GM19395 (cell line): ENCODE measurements at regions not wholly inside any gene's neighbourhood (a gene's known extent, or its start where the extent isn't known, plus 50 kb on each side); places are given as distances from the start of the nearest gene placed in this dataset.

Experiments used
- ATAC-seq: cut with Tn5 transposase; IDR thresholded peaks from one replicate; pipeline ENCODE4 v1.9.1; 2021; ENCODE audit warnings: mild to moderate bottlenecking, moderate library complexity; ENCODE audit not compliant: unreplicated experiment

DNA sequence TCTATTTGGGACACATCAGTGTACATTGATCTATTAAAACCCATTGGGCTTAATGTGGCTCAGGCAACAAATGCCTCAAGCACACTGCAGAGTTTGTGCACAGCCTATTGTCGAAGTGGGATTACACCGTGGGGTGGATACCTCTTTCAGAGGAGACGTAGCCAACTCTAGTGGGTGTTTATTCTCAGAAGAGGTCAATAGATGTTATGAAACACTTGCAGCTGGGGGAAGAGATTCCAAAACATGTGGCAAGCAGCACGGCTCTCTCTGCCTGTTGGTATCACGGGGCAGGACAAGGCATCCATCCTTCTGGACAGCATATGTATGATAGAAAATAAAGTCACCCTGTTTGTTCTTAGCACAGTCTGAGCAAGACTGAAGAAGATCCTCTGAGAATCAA, 121.4 kb upstream of the COPS8 start:
- ATAC-seq: no peak

DNA sequence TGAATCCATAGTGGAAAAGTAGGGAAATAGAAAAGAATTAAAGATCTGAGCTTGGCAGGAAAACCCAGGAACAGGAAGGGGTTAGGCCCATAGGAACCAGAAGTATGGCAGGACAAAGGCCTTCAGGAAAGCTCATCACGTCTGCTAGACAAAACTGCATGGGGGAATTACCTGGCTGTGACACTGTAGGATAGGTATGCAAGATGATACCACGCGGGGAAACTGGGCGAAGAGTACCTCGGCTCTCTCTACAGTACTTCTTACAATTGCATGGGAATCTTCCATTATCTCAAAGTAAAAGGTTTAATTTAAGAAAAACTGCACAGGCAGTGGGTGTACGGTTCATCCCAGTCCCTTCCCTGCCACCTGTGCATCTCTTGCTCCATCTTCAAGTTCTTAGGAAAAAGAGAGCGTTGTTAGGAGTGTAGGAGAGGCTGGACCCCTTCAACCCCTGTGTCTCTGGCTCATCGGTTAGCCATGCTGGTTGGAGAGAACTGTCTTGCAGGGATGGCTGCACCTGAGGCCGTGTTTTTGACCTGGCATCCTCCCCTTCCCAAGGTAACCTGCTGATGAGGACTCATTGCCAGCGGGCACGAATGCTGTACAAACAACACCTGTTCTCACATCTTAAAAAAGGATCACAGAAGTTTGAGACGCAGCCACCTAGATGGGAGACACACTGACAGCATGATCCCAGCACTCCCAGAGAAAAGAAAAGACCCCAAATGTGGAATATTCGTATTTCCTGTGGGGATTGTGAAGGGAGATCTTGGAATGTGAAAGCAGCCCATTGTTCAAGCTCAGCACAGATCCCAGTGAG, 120.5 kb upstream of the COPS8 start:
- ATAC-seq: no peak

DNA sequence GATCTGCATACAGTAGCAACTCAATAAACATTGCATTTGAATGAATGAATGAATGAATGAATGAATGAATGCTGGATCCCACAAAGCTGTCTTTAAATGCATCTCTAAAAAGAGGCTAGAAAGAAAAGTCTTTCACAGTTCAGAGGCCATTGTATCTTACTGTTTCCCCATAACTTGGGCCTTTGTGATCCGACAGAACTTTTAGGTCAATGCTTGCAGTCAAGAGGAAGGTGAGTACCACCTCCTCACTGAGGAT, 119.9 kb upstream of the COPS8 start:
- no peak for ATAC-seq

DNA sequence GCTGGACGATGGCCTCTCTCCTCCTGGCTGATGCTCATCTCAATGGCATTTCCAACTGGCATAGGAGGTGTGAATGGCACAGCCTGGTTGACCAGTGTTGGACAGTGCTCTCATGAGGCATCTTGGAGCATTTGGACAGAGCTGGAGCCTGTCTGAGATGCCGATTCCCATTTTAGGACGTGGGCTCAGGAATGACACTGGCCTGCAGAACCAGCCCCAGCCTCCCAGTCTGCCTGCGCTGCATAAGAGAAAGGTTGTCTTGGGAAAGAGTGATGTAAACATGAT, 118.2 kb upstream of the COPS8 start:
- no peak for ATAC-seq

DNA sequence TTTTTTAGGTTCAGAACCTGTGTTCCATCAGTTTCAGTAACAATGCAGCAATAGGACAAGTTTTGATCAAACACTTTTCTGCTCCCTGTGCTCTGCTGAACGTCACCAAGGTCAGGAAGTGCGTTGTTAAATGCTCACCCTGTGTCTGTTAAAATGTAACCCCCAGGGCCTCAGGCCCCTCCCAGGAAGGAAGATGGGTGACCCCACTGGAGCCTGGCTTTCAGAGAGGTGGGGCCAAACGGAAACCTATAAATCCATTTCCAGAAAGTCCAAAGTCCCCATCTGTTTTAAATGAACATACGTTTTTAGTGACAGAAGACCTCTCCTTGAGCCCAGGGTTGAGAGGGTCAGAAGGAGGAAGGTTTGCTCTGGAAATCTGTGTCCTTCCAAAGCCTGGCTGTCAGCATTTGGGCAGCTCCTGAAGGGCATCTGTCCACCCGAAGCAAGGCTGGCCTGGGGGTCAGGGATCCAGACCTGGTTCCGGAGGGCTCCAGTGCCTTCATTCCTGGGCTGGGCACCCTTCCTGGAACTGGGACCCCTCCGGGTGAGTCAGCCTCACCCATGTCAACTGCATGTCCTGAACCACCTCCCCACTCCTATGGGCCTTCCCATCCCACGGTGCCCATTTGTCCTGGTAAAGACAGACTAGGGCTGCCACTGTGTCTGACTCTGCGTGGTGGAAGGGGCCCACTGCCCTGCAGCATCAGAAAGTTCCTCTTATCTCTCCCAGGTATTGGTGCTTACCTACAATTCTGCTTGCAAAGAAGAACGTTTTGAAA, 117.4 kb upstream of the COPS8 start:
- peak; percentile 69 for ATAC-seq

DNA sequence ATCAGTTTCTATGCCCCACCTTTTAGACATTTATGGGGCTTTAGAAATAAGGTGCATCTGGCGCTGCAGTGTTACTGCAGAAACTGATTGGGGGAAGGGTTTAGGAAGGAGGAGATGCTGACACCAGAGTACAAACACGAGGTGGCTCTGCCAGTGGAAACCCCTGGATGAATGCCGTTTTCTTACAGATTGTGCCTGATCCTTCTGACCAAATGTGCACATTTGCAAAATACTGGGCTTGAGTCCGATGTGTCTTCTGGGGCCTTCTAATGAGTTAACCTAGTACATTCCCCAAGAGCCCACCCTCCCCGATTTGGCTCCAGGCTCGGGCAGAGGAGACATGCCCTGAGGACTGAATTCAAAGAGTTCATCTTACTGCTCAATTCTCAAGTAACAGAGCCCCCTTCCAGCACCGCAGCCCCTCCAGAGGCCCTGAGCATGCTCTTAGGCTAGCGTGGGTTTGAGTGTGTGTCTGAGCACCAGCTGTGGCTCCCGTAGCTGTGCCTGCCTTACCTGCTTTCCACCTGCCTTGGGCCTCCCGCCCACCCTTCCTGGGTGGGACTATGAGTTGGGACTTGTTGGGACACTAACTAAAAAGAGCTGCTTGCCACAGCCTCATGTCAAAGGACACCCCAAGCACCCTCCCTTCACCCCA, 116.7 kb upstream of the COPS8 start:
- ATAC-seq: no peak

DNA sequence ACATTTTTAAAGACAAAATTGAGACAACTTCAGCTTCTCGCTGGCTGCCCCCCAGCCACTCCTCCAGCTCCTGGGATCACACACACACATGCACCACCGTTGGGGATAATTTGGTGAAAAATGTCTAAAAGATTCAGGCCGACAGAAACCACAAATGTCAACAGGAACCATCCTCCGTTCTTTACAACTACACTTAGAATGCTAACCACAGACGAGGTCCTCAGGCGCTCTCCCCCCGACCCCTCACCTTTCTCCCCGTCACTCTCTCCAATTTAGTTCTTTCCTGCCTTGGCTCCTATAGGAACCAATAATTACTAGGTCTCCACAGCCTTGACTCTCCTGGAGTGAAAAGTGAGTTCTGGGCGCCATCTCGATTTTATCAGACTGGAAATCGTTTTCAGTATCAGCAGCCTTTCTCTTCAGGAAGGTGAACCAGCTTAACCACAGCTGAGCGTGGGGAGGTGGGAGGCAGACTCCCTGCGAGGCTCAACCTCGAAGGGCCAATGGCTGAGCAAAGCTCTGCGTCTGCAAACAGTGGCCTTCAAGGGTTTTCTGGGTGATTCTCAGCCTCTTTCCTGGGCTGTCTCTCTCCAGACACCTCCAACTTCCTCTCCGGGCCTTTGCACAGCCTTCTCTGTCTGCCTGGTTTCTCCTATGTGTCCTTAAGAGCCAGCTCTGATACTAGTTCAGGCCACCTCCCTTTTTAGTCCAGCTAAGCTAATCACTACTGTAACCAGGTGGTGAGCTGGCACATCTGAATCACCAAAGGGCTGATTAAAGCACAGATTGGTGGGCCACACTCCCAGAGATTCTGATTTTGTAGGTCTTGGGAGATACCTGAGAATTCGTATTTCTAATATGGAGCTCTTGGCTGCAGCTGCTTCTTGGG, 115.7 kb upstream of the COPS8 start:
- ATAC-seq: no peak

DNA sequence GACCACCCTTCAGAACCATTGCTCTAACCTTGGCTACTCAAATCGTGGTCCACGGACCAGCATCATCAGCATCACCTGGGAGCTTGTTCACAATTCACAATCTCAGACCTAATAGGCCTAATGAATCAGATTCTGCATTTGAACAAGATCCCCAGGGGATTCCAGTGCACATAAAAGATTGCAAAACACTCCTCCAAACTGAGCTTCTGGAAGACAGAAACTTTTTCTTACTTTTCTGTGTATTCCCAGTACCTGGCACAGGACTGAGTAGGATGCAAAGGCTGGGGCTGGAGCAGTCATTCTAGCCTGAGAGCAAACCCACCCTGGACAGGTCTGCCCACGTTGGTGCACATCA, 115.1 kb upstream of the COPS8 start:
- no peak for ATAC-seq

DNA sequence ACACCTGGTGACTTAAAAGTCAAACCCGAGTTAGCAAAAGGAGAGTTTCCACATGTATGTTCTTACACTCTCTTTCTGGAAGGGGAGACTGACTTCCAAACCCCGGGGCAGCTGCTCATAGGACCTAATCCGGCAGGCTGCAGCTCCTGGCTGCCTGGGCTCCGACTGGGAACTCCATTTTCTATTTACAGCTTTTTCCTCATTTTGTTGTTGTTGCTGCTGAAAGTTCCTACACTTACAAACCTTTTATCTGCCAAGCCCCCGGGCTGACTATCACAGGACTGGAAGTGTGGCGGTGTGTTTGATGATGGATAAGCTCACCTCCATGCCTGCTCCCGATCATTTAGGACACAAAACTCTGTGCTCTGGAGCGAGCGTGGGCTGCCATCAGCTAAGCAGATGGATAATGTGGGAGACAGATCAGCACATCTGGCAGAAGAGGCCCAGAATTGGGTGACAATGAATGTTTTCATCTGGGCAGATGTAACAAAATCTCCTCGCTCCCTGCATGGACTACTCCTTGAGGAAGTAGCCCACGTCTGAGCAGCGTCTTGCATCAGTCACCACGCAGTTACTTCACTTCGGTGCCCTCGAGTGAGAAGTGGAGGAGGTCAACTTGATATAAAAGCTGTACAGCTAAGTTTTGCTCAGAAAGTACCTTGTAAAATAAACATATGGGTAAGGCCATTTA, 114.4 kb upstream of the COPS8 start:
- no peak for ATAC-seq

DNA sequence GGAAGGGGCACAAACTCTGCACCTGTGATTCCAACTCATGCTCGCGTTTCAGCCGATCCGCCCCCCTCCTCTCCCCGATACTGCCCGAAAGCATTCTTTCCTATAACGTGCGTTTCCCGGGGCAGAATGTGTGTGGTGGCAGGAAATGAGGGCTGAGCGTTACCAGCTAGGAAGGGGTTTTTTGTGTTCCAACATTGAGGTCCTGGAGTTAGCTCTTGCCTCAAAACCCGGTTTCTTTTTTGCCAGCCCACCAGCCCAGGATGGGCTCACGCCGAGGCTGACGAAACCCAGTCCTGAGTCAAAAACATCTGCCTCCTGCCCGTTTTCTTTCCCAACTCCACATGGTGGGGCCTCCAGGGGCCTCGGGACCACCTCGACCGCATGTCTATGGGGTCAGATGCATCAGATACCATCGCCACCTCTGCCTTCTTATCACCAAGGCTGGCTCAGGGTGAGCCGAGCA, 113.7 kb upstream of the COPS8 start:
- no peak for ATAC-seq

DNA sequence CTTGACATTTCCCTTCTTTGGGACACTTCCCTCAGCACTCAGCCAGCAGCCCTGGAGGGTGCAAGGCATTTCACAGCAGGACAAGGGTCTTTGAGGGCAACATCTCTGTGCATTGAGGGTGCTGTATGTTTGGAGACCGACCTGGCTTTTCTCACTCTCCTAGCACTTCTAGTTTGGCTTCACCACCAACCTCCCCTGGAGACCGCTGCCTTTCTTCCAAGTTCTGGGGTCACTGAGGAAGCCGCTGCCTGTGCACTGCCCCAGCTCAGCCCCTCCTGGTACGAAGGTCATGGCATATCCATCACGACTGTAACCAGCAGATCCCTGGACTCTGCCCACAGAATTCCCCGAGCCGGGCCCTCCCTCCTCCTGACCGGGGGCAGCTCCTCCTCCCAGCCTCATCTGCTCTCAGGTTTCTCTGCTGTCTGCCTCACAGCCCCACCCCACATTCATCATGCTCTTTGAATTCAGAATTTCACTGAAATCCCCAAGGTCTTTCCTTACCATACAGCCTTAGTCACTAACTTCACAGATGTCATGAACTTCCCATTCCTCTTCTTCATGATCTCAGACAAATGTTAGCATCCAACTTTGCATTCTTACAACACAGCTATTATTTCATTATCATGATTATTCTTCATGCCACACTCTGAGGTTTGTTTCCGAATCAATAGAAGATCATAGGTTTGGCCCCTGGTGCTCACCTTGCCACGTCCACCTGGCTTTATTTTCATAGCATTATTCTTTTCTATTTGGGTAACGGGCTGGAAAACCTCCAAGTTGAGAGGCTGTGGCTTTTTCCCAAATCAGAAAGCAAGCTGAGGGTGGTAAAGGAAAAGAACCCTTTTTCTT, 113.0 kb upstream of the COPS8 start:
- ATAC-seq: no peak

DNA sequence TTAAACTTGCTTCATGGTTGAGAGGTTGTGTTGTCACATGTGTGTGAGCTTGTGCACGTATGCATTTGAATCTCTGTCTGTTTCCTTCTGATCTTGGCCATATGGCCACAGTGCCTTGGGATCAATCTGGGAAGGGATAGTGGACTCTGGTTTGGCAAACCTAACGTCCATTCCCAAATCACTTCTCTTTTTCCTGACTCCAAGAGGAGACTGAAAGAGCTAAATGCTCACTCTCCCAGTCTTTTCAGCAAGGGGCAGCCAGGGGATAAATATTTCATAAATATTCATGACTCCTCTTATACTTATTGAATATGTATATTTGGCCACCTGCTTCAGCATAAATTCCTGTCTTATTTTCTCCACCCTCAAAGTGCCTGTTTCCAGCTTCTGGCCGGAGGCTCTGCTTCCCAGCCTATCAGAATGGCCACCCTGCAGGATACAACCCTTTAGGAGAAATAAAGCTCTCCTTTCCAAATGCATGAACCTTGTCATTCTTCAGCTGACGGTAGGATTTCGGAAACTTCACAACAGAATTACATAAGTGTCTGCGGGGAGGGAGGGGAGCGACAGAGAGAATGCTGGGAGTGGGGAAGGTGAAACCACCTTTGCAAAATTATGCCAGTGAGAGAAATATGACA, 112.2 kb upstream of the COPS8 start:
- no peak for ATAC-seq

DNA sequence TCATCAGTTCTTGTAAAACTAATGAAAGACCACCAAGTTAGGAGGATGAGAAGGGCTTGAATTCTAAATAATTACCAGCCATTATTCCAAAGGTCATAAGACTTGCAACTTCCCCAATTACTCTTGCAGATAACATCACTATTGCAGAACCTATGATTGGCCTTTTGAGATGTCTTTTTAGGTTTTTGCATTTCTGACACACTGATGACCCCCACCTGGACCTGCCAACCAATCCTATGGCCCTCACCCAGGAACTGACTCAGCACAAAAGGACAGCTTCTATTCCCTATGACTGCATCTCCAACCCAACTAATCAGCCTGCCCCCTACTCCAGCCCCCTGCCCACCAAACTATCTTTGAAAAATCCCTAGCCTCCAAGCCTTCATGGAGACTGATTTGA, 111.5 kb upstream of the COPS8 start:
- ATAC-seq: no peak

DNA sequence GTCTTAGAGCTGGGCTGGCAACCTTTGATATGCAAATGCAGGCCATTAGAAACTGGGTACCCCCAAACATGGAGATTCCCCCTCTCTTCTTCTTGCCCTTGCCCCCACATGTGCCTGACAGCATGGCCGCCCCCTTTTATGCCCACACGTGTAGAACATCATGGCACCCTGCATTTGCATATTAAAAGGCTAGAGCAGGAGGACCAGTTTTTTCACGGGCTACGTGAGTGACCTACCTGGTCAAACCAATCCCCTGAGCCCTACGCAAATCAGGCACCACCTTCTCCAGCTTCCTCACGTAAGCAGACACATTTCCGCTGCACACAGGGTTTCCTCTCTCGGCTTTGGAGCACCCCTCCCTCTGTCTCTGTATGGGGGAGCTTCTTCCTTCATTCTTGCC, 110.9 kb upstream of the COPS8 start:
- no peak for ATAC-seq

DNA sequence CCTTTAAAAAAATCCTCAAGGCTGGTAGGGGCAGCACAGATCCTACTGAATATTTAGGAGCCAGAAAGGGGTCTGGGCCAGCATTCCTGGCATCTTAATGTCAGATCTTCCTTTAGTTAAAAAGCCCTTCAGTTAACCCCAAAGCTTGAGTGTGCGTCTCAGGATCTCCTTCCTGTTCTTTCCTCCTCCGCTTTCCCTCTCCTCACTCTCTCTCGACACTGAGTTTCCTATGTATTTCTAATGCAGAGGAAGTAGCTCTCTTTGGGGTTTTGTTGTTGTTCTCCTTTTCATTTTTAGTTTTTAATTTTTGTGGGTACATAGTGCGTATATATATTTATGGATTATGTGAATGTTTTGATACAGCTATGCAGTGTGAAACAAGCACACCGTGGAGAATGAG, 109.9 kb upstream of the COPS8 start:
- ATAC-seq: no peak

DNA sequence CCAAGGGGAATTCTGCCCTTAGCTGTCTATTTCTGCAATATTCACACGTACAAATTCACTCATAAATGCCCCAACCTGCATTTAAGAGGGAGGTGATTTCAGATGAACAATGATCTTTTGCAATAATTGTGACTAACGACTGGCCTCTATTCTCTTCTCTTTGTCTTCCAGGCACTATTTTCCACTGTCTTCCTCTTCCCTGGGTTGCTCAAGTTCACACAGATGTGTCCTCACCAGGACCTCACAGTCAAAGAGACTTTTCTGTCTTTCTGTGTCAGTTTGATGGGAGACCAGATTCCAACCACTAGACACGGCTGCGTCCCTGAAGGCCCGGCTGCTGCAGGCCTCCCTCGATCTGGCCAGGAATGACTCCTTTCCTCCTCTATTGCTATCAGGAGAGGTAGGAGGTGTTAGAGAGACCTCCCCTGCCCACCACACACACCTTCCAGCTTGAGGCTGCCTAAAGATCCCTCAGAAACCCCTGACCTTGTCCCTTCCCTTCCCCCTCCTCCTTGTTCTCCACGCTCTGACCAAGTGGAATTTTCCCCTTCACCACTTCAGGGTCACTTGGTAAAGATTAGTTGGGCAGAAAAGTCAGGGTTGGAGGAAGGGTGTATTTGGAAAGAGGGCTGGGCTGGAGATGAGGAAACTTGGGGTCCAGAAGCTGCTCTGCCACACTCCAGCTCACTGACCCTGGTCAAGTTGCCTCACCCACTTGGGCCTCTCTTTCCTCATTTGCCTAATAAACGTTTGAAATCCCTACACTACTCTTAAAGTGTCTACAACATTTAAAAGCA, 109.2 kb upstream of the COPS8 start:
- no peak for ATAC-seq

DNA sequence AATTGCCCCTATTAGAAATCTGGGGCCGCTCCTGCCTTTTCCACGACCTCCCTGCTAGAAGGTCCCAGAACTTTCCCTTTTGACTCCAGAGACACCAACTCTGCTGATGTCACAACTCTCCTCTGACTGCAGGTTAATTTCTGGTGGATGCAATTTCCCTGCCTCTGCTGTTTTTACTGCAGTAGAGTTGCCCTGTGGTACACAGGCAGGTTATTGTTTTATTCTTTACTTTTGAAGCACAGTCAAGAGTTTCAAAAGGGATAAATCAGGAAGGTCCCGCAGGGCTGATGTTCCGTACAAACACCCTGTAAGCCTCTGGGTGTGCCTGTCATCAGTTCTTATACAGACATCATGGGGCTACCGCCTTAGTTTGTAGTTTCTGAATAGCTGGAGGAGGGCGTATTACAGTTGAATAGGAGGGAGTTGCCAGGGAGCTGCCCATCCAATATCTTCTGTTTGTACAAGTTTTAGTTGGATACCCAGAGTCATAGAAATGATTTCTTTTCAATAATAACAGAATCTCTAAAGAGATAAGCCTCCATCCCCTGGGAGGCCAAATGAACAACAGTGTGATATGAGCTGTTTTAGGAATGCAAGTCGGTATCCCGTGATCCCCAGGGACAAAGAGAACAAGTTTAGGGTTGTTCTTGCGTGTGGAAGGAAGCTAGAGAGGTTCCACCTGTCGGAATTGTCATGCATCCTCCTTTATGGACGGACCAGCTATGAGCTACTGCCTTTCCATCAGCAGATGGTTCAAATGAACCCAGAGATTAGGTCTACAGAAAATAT, 108.4 kb upstream of the COPS8 start:
- ATAC-seq: no peak

DNA sequence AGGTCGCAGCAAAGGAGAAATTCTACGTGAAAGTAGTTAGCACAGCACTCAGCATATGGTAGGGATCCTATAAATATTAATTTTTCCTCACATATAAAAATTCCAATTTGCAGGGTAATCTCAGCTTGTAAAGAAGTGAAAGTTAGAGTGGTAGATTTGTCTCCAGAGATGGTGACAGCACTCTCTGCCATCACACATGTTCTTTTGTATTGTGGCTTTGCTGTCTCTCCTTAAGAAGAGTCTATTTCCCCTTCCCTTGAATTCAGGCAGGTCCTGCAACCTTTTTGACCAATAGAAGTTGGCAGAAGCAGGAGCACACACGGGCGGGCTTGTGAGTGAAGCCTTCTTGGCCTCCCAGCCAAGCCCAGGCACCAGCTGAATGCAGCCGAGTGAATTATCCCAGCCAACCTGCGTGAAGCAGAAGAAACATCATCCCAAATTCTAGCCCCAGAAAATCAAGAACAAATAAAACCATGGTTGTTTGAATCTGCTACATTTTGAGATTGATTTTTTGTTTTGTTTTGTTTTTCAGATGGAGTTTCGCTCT, 107.8 kb upstream of the COPS8 start:
- no peak for ATAC-seq
